Sciatic nerve (tissue), 2 donors: ENCODE measurements at regions not wholly inside any gene's neighbourhood (a gene's known extent, or its start where the extent isn't known, plus 50 kb on each side); places are given as distances from the start of the nearest gene placed in this dataset.

ENCODE experiments used
- ATAC-seq: fragments of 200-7000 bp; cut with Tn5 transposase; one replicate; pipeline ENCODE4 v1.9.1; 2020; ENCODE audit warnings: mild to moderate bottlenecking, moderate library complexity
- DNase-seq: peaks from one replicate; pipeline ENCODE4 v3.0.0-alpha.2; 2020; ENCODE audit warnings: low spot score
- intact Hi-C: fragments of 100-400 bp; cut with DNase I; formaldehyde crosslinking; loops from one replicate; pipeline ENCODE4 v1.14.2; 2022
- donor health status: DM: no; HTN: no; CAD: no.
- donor health status: DM: no; HTN: no; CAD: no.

- DNase-seq (no peak), ATAC-seq (no peak)
- intact Hi-C loops = no loop called here
Observed at GRCh38 chr14:65211341-65211987, 109.1 kb upstream of the MAX start.

GRCh38 chr14:65213316-65213715, 111.0 kb upstream of the MAX start:
- no peak for DNase-seq
- ATAC-seq = no peak
- intact Hi-C loops = loop anchor here (2.0 kb wide), 1 partner anchor 123 kb away; no protein-coding TSS in a partner anchor

- intact Hi-C loops = no loop called here
- ATAC-seq (no peak), DNase-seq (no peak)
Observed at GRCh38 chr14:65214741-65215140, 112.4 kb upstream of the MAX start.

- intact Hi-C loops = no loop called here
- ATAC-seq = no peak
- DNase-seq = no peak
Observed at GRCh38 chr14:65219353-65219752, 117.0 kb upstream of the MAX start.

- DNase-seq = peak; percentile 78
- intact Hi-C loops = no loop called here
- ATAC-seq = peak; percentile 83
Observed at GRCh38 chr14:65222440-65222858, 120.1 kb upstream of the MAX start.

- intact Hi-C loops = no loop called here
- no peak for DNase-seq
Observed at GRCh38 chr14:65223636-65224035, 121.3 kb upstream of the MAX start.

GRCh38 chr14:65224799-65225198, 122.5 kb upstream of the MAX start:
- no peak for ATAC-seq
- intact Hi-C loops = no loop called here
- no peak for DNase-seq

More at GRCh38 chr14:65223636-65224035, 121.3 kb upstream of the MAX start:
- no peak for ATAC-seq

- no peak for ATAC-seq
- intact Hi-C loops = no loop called here
Observed at GRCh38 chr14:65225299-65226159, 123.2 kb upstream of the MAX start.

GRCh38 chr14:65226824-65227604, 124.7 kb upstream of the MAX start:
- ATAC-seq (no peak), DNase-seq (no peak)
- intact Hi-C loops = no loop called here

More at GRCh38 chr14:65225299-65226159, 123.2 kb upstream of the MAX start:
- DNase-seq = no peak

- DNase-seq (no peak), ATAC-seq (no peak)
- intact Hi-C loops = no loop called here
Observed at GRCh38 chr14:65228436-65228835, 126.1 kb upstream of the MAX start.

- ATAC-seq = no peak
- DNase-seq = no peak
- intact Hi-C loops = no loop called here
Observed at GRCh38 chr14:65228956-65229747, 126.8 kb upstream of the MAX start.

- DNase-seq = peak; percentile 82
- intact Hi-C loops = no loop called here
- ATAC-seq = peak; percentile 83
Observed at GRCh38 chr14:65229748-65230728, 127.7 kb upstream of the MAX start.

- ATAC-seq (no peak), DNase-seq (no peak)
- intact Hi-C loops = no loop called here
Observed at GRCh38 chr14:65231286-65231980, 129.1 kb upstream of the MAX start.

GRCh38 chr14:65234752-65235361, 132.5 kb upstream of the MAX start:
- intact Hi-C loops = no loop called here
- ATAC-seq = no peak
- DNase-seq = no peak

GRCh38 chr14:65237023-65237814, 134.9 kb upstream of the MAX start:
- peak; percentile 80 for ATAC-seq
- intact Hi-C loops = no loop called here
- DNase-seq = no peak

- peak; percentile 3 for ATAC-seq
- DNase-seq = no peak
- intact Hi-C loops = no loop called here
Observed at GRCh38 chr14:65237941-65238340, 135.6 kb upstream of the MAX start.
